CD4-positive, alpha-beta T cell (primary cell): ENCODE measurements at regions not wholly inside any gene's neighbourhood (a gene's known extent, or its start where the extent isn't known, plus 50 kb on each side); places are given as distances from the start of the nearest gene placed in this dataset.

Experiments used
- ATAC-seq: fragments of 200-7000 bp; cut with Tn5 transposase; one replicate; pipeline ENCODE4 v1.10.0; 2022; ENCODE audit warnings: mild to moderate bottlenecking; ENCODE audit not compliant: poor library complexity
- CTCF ChIA-PET: fragments of 350-600 bp; sonication (Branson Sonifier 250); formaldehyde crosslinking; loops from one replicate; lab custom pipeline; 2021; ENCODE audit warnings: antibody characterized with exemption, inconsistent platforms; lab: Charles Lee
- POLR2A ChIA-PET: fragments of 350-600 bp; sonication (Branson Sonifier 250); formaldehyde crosslinking; loops from one replicate; lab custom pipeline; 2021; ENCODE audit warnings: antibody characterized with exemption, inconsistent platforms; lab: Charles Lee
- DNase-seq, 14 experiments: peaks; one replicate each; pipeline ENCODE4 v3.0.0-alpha.2; 2013 to 2020; ENCODE audit warnings: mixed read lengths in 2 of 14
- H3K27ac ChIP-seq, 2 donors: one replicate each; pipeline versions ENCODE4 v1.5.1 to v1.7.0; 2013; ENCODE audit warnings: low read length in 2 of 2, low read depth in 1 of 2, mild to moderate bottlenecking in 1 of 2
- H3K27me3 ChIP-seq, 2 experiments: 1 replicate in 1 of 2; 2 replicates in 1 of 2; pipeline versions ENCODE4 v1.6.1 to v1.7.0; 2013; ENCODE audit warnings: low read length in 2 of 2, control low read depth in 1 of 2, mild to moderate bottlenecking in 1 of 2, moderate library complexity in 1 of 2; ENCODE audit not compliant: insufficient read depth in 2 of 2, control insufficient read depth in 1 of 2
- H3K36me3 ChIP-seq: one replicate; pipeline ENCODE4 v1.6.1; 2013; ENCODE audit warnings: low read length, control low read depth; ENCODE audit not compliant: insufficient read depth
- H3K4me1 ChIP-seq: one replicate; pipeline ENCODE4 v1.6.1; 2013; ENCODE audit warnings: low read length, control low read depth; ENCODE audit not compliant: insufficient read depth
- H3K4me3 ChIP-seq: one replicate; pipeline ENCODE4 v1.5.1; 2013; ENCODE audit warnings: mild to moderate bottlenecking, low read length, moderate library complexity
- H3K9me3 ChIP-seq, 2 experiments: 1 replicate in 1 of 2; 2 replicates in 1 of 2; pipeline versions ENCODE4 v1.6.1 to v1.7.0; 2013; ENCODE audit warnings: low read length in 2 of 2, mild to moderate bottlenecking in 2 of 2, control low read depth in 1 of 2, moderate library complexity in 1 of 2; ENCODE audit not compliant: control insufficient read depth in 1 of 2, insufficient read depth in 1 of 2
- H3K27ac Mint-ChIP-seq: one replicate; pipeline ENCODE4 v1.8.0; 2020; ENCODE audit warnings: mixed read lengths
- H3K27me3 Mint-ChIP-seq: one replicate; pipeline ENCODE4 v1.8.0; 2021; ENCODE audit warnings: mixed read lengths
- H3K36me3 Mint-ChIP-seq: one replicate; pipeline ENCODE4 v1.8.0; 2021; ENCODE audit warnings: low read depth, mixed read lengths
- H3K4me1 Mint-ChIP-seq: one replicate; pipeline ENCODE4 v1.8.0; 2021; ENCODE audit warnings: low read depth, mixed read lengths
- H3K4me3 Mint-ChIP-seq: one replicate; pipeline ENCODE4 v1.8.0; 2020; ENCODE audit warnings: mild to moderate bottlenecking, mixed read lengths
- H3K9me3 Mint-ChIP-seq: one replicate; pipeline ENCODE4 v1.8.0; 2020; ENCODE audit warnings: mixed read lengths
- CTCF ChIP-seq: fragments of 200-600 bp; IDR thresholded peaks from one replicate; pipeline ENCODE4 v1.8.0; 2022; ENCODE audit warnings: antibody characterized with exemption, mild to moderate bottlenecking
- intact Hi-C, 2 experiments: fragments of 100-400 bp; cut with DNase I in 1 of 2; cut with micrococcal nuclease in 1 of 2; formaldehyde crosslinking; loops; one replicate each; pipeline versions ENCODE4 v1.15.1 to v1.9.0; 2023 to 2025; cut with DNase I, micrococcal nuclease

- no peak overlapping the region for H3K27ac Mint-ChIP-seq
- intact Hi-C loops: no loop called here
- H3K27ac ChIP-seq: no peak overlapping the region
- peaks cover 0 to 3% of the 10 kb centered on the region in 2 experiments for H3K9me3 ChIP-seq
- no peaks in the 10 kb centered on the region for H3K27me3 Mint-ChIP-seq
- H3K27me3 ChIP-seq: peaks cover 0 to 2% of the 10 kb centered on the region in 2 experiments
- H3K4me3 ChIP-seq: no peak overlapping the region
- ChIA-PET POLR2A (no interaction called here), CTCF (no interaction called here)
- no peaks in the 10 kb centered on the region for H3K4me1 ChIP-seq
- no peaks in the 10 kb centered on the region for H3K9me3 Mint-ChIP-seq
- no peak overlapping the region for H3K4me3 Mint-ChIP-seq
- ATAC-seq (no peak), DNase-seq (no peak)
- H3K36me3 Mint-ChIP-seq: no peaks in the 10 kb centered on the region
- no peak for TF ChIP-seq CTCF
- no peaks in the 10 kb centered on the region for H3K4me1 Mint-ChIP-seq
- H3K36me3 ChIP-seq: no peaks in the 10 kb centered on the region
Measured at GRCh38 chr2:217329023-217329431, 469.2 kb upstream of the TNP1 start.

GRCh38 chr2:217328622-217328978, 468.7 kb upstream of the TNP1 start:
- no peak overlapping the region for H3K4me3 Mint-ChIP-seq
- H3K36me3 Mint-ChIP-seq: no peaks in the 10 kb centered on the region
- no peak overlapping the region for H3K4me3 ChIP-seq
- peaks cover 0 to 2% of the 10 kb centered on the region in 2 experiments for H3K27me3 ChIP-seq
- no peaks in the 10 kb centered on the region for H3K4me1 Mint-ChIP-seq
- ChIA-PET CTCF (no interaction called here), POLR2A (no interaction called here)
- TF ChIP-seq CTCF: no peak
- no peak overlapping the region for H3K27ac ChIP-seq
- ATAC-seq (no peak), DNase-seq (no peak)
- peaks cover 0 to 5% of the 10 kb centered on the region in 2 experiments for H3K9me3 ChIP-seq
- no peaks in the 10 kb centered on the region for H3K36me3 ChIP-seq
- no peaks in the 10 kb centered on the region for H3K4me1 ChIP-seq
- H3K27me3 Mint-ChIP-seq: no peaks in the 10 kb centered on the region
- no peak overlapping the region for H3K27ac Mint-ChIP-seq
- intact Hi-C loops: no loop called here
- H3K9me3 Mint-ChIP-seq: no peaks in the 10 kb centered on the region

GRCh38 chr2:217327953-217328621, 468.2 kb upstream of the TNP1 start:
- TF ChIP-seq CTCF: no peak
- CTCF ChIA-PET: no interaction called here
- H3K27ac ChIP-seq: no peak overlapping the region

More at GRCh38 chr2:217327953-217328621, 468.2 kb upstream of the TNP1 start:
- no peaks in the 10 kb centered on the region for H3K36me3 ChIP-seq
- no peaks in the 10 kb centered on the region for H3K4me1 ChIP-seq
- Mint-ChIP-seq H3K4me3 (no peak overlapping the region), H3K27me3 (no peaks in the 10 kb centered on the region), H3K9me3 (no peaks in the 10 kb centered on the region), H3K4me1 (no peaks in the 10 kb centered on the region), H3K27ac (no peak overlapping the region), H3K36me3 (no peaks in the 10 kb centered on the region)
- peaks cover 0 to 2% of the 10 kb centered on the region in 2 experiments for H3K27me3 ChIP-seq
- intact Hi-C loops: no loop called here
- H3K9me3 ChIP-seq: peaks cover 0 to 5% of the 10 kb centered on the region in 2 experiments
- no peak for DNase-seq
- ATAC-seq: no peak
- POLR2A ChIA-PET: no interaction called here
- H3K4me3 ChIP-seq: no peak overlapping the region
